ENCODE measurements at regions not wholly inside any gene's neighbourhood (a gene's known extent, or its start where the extent isn't known, plus 50 kb on each side); places are given as distances from the start of the nearest gene placed in this dataset.

DNA sequence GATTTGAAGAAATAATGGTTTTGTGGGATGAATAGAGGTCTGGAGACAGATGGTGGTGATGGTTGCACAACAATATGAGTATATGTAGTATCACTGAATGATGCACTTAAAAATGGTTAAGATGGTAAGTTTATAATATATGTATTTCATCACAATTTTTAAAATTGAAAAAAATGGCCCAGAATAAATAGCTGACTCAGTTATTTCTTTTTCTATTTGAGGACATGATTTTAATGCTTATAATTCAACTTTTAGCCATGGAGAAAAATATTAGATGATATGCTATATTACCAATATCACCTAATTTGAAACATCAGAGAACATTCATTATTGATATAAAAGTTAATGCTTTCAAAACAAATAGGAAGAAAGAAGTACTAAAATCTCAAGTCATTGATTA, 339.8 kb upstream of the LINC00305 start:
- in situ Hi-C loops (cut with MboI), result no loop called here
- Histone ChIP-seq H3K4me3 (no peak overlapping the region), H3K4me1 (ENCODE audit: insufficient read depth) (no peaks in the 10 kb centered on the region), H3K79me2 (ENCODE audit: insufficient read depth) (no peaks in the 10 kb centered on the region), H4K20me1 (ENCODE audit: insufficient read depth) (no peaks in the 10 kb centered on the region), H3K27me3 (replicated peaks; ENCODE audit: insufficient read depth) (no peaks in the 10 kb centered on the region), H3K9me3 (ENCODE audit: low read depth) (no peaks in the 10 kb centered on the region), H3K27ac (no peak overlapping the region), H3K4me2 (ENCODE audit: unreplicated experiment) (no peak overlapping the region), H3F3A (ENCODE audit: insufficient read depth) (no peaks in the 10 kb centered on the region), H3K9ac (no peak overlapping the region), H3K9me2 (ENCODE audit: insufficient read depth) (no peaks in the 10 kb centered on the region; the same call in 1 of the 2 replicates), H2AFZ (no peak overlapping the region), H3K36me3 (ENCODE audit: low read depth) (no peaks in the 10 kb centered on the region)
- no peak for DNase-seq
- no peak for TF ChIP-seq EZH2 (IDR thresholded peaks at IDR 0.05; ENCODE audit: insufficient read depth, poor library complexity, severe bottlenecking)
- no peak for TF ChIP-seq EZH2phosphoT487 (IDR thresholded peaks at IDR 0.05; ENCODE audit: insufficient read depth, low read depth)

DNA sequence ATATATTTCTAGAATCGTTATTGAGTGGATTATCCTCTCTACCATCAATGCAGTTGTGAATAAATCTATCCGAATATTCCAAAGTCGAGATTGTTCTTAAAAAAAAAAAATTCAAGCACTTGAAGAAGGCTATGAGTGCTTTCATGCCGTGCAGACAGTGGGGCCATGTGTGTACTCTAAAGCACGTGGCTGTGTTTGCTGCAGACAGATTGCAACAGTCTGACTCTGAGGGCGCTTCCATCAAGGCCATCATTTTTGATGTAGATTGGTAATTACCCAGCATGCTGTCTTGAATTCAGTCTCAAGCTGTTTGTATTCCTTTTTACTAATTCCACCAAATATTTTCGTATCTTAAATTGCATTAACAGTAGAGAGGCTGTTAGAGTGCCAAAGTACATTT, 325.9 kb upstream of the LINC00305 start:
- WGBS, 2 experiments (ENCODE audit: low coverage in 1 of 2, low lambda C conversion rate in 2 of 2, missing lambda C conversion rate in 2 of 2), result 6 to 7% methylated on average over 7 of the region's 7 CpGs
- H3K9me2 ChIP-seq (ENCODE audit: insufficient read depth), result no peaks in the 10 kb centered on the region

DNA sequence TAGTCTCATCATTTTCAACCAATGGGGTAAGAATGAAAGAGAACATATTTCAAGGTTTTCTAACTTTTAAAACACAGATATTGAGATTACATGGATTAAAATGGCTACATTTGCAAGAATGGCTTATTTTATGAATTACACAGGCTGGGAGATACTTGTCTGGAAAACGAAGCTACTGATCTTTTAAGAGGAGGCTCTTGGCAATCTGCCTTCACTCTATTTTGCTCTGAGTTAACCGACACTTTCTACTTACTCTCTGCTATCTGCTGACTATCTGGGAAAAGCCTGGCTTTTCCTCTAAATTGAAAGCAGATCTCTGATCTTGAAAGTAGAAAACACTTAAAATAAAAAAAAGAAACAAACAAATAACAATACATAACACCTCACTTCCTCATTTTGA, 325.4 kb upstream of the LINC00305 start:
- Histone ChIP-seq H3K9ac (no peak overlapping the region), H3K79me2 (ENCODE audit: insufficient read depth) (no peaks in the 10 kb centered on the region), H3K4me3 (no peak overlapping the region), H3K27me3 (replicated peaks; ENCODE audit: insufficient read depth) (no peaks in the 10 kb centered on the region), H3F3A (ENCODE audit: insufficient read depth) (no peaks in the 10 kb centered on the region), H3K9me2 (ENCODE audit: insufficient read depth) (no peaks in the 10 kb centered on the region), H2AFZ (no peak overlapping the region), H3K36me3 (ENCODE audit: low read depth) (no peaks in the 10 kb centered on the region), H3K4me1 (ENCODE audit: insufficient read depth) (no peaks in the 10 kb centered on the region), H4K20me1 (ENCODE audit: insufficient read depth) (no peaks in the 10 kb centered on the region), H3K4me2 (ENCODE audit: unreplicated experiment) (no peak overlapping the region), H3K9me3 (ENCODE audit: low read depth) (no peaks in the 10 kb centered on the region), H3K27ac (no peak overlapping the region)
- 0 to 3% methylated on average over 2 of the region's 2 CpGs for WGBS, 2 experiments (ENCODE audit: low coverage in 1 of 2, low lambda C conversion rate in 2 of 2, missing lambda C conversion rate in 2 of 2)
- in situ Hi-C loops (cut with MboI), result no loop called here
- TF ChIP-seq EZH2 (IDR thresholded peaks at IDR 0.05; ENCODE audit: insufficient read depth, poor library complexity, severe bottlenecking) (no peak), EZH2phosphoT487 (IDR thresholded peaks at IDR 0.05; ENCODE audit: insufficient read depth, low read depth) (no peak)
- no peak for DNase-seq

More for the DNA sequence above, 325.9 kb upstream of the LINC00305 start:
- no peaks in the 10 kb centered on the region for H3K79me2 ChIP-seq (ENCODE audit: insufficient read depth)
- H3F3A ChIP-seq (ENCODE audit: insufficient read depth), result no peaks in the 10 kb centered on the region
- H4K20me1 ChIP-seq (ENCODE audit: insufficient read depth), result no peaks in the 10 kb centered on the region
- H3K4me3 ChIP-seq, result no peak overlapping the region
- no peak overlapping the region for H3K9ac ChIP-seq
- in situ Hi-C loops (cut with MboI), result no loop called here
- H2AFZ ChIP-seq, result no peak overlapping the region
- H3K36me3 ChIP-seq (ENCODE audit: low read depth), result no peaks in the 10 kb centered on the region
- H3K4me2 ChIP-seq (ENCODE audit: unreplicated experiment), result no peak overlapping the region
- no peaks in the 10 kb centered on the region for H3K9me3 ChIP-seq (ENCODE audit: low read depth)
- TF ChIP-seq EZH2 (IDR thresholded peaks at IDR 0.05; ENCODE audit: insufficient read depth, poor library complexity, severe bottlenecking) (no peak), EZH2phosphoT487 (IDR thresholded peaks at IDR 0.05; ENCODE audit: insufficient read depth, low read depth) (no peak)
- no peak overlapping the region for H3K27ac ChIP-seq
- DNase-seq, result no peak
- no peaks in the 10 kb centered on the region for H3K27me3 ChIP-seq (replicated peaks; ENCODE audit: insufficient read depth)
- no peaks in the 10 kb centered on the region for H3K4me1 ChIP-seq (ENCODE audit: insufficient read depth)

DNA sequence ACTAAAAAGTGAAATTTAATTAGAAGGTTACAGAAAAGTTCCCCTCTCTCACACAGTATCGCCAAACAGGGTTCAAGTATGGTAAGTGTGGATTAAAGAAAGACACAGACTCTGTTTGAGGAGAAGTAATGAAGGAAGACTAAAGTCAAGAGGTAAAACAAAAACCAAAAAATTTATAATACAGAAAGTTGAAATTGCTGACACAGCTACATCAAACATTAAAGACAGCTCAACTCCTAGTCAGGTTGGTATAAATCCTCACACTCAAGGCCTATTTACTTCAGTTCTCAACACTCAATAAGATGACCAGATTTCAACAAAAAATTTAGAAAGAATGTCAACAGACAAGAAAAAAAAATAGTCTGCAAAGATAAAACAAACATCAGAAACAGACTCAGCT, 300.5 kb upstream of the LINC00305 start:
- H3K4me3 ChIP-seq, result no peak overlapping the region
- no peaks in the 10 kb centered on the region for H3K9me3 ChIP-seq (ENCODE audit: low read depth)
- H3K79me2 ChIP-seq (ENCODE audit: insufficient read depth), result no peaks in the 10 kb centered on the region
- H3K27ac ChIP-seq, result no peak overlapping the region
- no peaks in the 10 kb centered on the region for H3K9me2 ChIP-seq (ENCODE audit: insufficient read depth)
- H3K9ac ChIP-seq, result no peak overlapping the region
- TF ChIP-seq EZH2 (IDR thresholded peaks at IDR 0.05; ENCODE audit: insufficient read depth, poor library complexity, severe bottlenecking) (no peak), EZH2phosphoT487 (IDR thresholded peaks at IDR 0.05; ENCODE audit: insufficient read depth, low read depth) (no peak)
- no peaks in the 10 kb centered on the region for H3K27me3 ChIP-seq (replicated peaks; ENCODE audit: insufficient read depth)
- no peaks in the 10 kb centered on the region for H3K4me1 ChIP-seq (ENCODE audit: insufficient read depth)
- no peaks in the 10 kb centered on the region for H3K36me3 ChIP-seq (ENCODE audit: low read depth)
- H3K4me2 ChIP-seq (ENCODE audit: unreplicated experiment), result no peak overlapping the region
- no peaks in the 10 kb centered on the region for H3F3A ChIP-seq (ENCODE audit: insufficient read depth)
- WGBS, 2 experiments (ENCODE audit: low coverage in 1 of 2, low lambda C conversion rate in 2 of 2, missing lambda C conversion rate in 2 of 2), result 7 to 14% methylated on average over 1 of the region's 1 CpG
- no peak for DNase-seq
- H4K20me1 ChIP-seq (ENCODE audit: insufficient read depth), result no peaks in the 10 kb centered on the region
- no peak overlapping the region for H2AFZ ChIP-seq
- in situ Hi-C loops (cut with MboI), result no loop called here

DNA sequence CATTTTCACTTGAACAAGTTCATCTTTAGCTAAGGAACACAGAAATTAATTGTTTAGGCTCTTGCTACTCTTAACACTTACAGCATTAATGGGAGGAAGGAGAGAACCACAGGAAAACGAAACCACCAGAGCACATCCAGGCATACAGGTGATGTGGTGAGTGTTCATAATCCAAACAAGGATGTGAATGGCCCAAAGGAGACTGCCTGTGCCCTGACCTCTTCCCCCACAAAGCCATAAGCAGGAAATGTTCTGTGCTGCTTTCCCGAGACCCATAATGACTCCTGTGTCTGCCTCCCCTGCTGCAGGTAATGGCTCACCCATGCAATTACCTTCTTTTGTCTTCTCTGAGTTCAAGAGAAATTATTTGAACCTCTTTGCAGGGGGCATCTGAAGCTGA, 295.9 kb upstream of the LINC00305 start:
- WGBS, 2 experiments (ENCODE audit: low coverage in 1 of 2, low lambda C conversion rate in 2 of 2, missing lambda C conversion rate in 2 of 2), result 8 to 12% methylated on average over 2 of the region's 2 CpGs

More for the DNA sequence above, 295.9 kb upstream of the LINC00305 start:
- no peak for DNase-seq
- H3K27me3 ChIP-seq (replicated peaks; ENCODE audit: insufficient read depth), result no peaks in the 10 kb centered on the region
- no peaks in the 10 kb centered on the region for H3K36me3 ChIP-seq (ENCODE audit: low read depth)
- H3K79me2 ChIP-seq (ENCODE audit: insufficient read depth), result no peaks in the 10 kb centered on the region
- TF ChIP-seq EZH2 (IDR thresholded peaks at IDR 0.05; ENCODE audit: insufficient read depth, poor library complexity, severe bottlenecking), result no peak
- no peaks in the 10 kb centered on the region for H3F3A ChIP-seq (ENCODE audit: insufficient read depth)
- H2AFZ ChIP-seq, result no peak overlapping the region
- H3K9me2 ChIP-seq (ENCODE audit: insufficient read depth), result no peaks in the 10 kb centered on the region
- H3K27ac ChIP-seq, result no peak overlapping the region
- no peak overlapping the region for H3K4me3 ChIP-seq
- in situ Hi-C loops (cut with MboI), result no loop called here
- no peak overlapping the region for H3K9ac ChIP-seq
- H3K9me3 ChIP-seq (ENCODE audit: low read depth), result peaks cover 4% of the 10 kb centered on the region
- no peaks in the 10 kb centered on the region for H4K20me1 ChIP-seq (ENCODE audit: insufficient read depth)
- H3K4me1 ChIP-seq (ENCODE audit: insufficient read depth), result no peaks in the 10 kb centered on the region
- H3K4me2 ChIP-seq (ENCODE audit: unreplicated experiment), result no peak overlapping the region

All from GM23248 (cell line).